ENCODE measurements at regions not wholly inside any gene's neighbourhood (a gene's known extent, or its start where the extent isn't known, plus 50 kb on each side); places are given as distances from the start of the nearest gene placed in this dataset.

- TF ChIP-seq CTCF (IDR thresholded peaks at IDR 0.05; ENCODE audit: extremely low read depth, missing control alignments) = no peak
- no peak for DNase-seq (ENCODE audit: low spot score)
Measured at GRCh38 chr4:132015321-132015720, 1133.8 kb upstream of the PCDH10 start.

- no peak for DNase-seq (ENCODE audit: low spot score)
- TF ChIP-seq CTCF (IDR thresholded peaks at IDR 0.05; ENCODE audit: extremely low read depth, missing control alignments) = no peak
Measured at GRCh38 chr4:132016703-132017350, 1132.3 kb upstream of the PCDH10 start.

GRCh38 chr4:132026166-132026565, 1122.9 kb upstream of the PCDH10 start:
- no peak for DNase-seq (ENCODE audit: low spot score)
- TF ChIP-seq CTCF (IDR thresholded peaks at IDR 0.05; ENCODE audit: extremely low read depth, missing control alignments) = no peak

- no peak for TF ChIP-seq CTCF (IDR thresholded peaks at IDR 0.05; ENCODE audit: extremely low read depth, missing control alignments)
- DNase-seq (ENCODE audit: low spot score) = no peak
Measured at GRCh38 chr4:132026816-132027215, 1122.3 kb upstream of the PCDH10 start.

- TF ChIP-seq CTCF (IDR thresholded peaks at IDR 0.05; ENCODE audit: extremely low read depth, missing control alignments) = no peak
- no peak for DNase-seq (ENCODE audit: low spot score)
Measured at GRCh38 chr4:132056496-132056895, 1092.6 kb upstream of the PCDH10 start.

- no peak for DNase-seq (ENCODE audit: low spot score)
- no peak for TF ChIP-seq CTCF (IDR thresholded peaks at IDR 0.05; ENCODE audit: extremely low read depth, missing control alignments)
Measured at GRCh38 chr4:132059227-132059626, 1089.9 kb upstream of the PCDH10 start.

- no peak for DNase-seq (ENCODE audit: low spot score)
Measured at GRCh38 chr4:132062611-132063239, 1086.4 kb upstream of the PCDH10 start.

More at GRCh38 chr4:132062611-132063239, 1086.4 kb upstream of the PCDH10 start:
- TF ChIP-seq CTCF (IDR thresholded peaks at IDR 0.05; ENCODE audit: extremely low read depth, missing control alignments) = no peak
